ENCODE measurements at regions not wholly inside any gene's neighbourhood (a gene's known extent, or its start where the extent isn't known, plus 50 kb on each side); places are given as distances from the start of the nearest gene placed in this dataset.
"Not testable (repeated sequence)": the region's sequence is repeated elsewhere in the genome, so short reads cannot be mapped to it uniquely, and the experiment has no call there.

DNA sequence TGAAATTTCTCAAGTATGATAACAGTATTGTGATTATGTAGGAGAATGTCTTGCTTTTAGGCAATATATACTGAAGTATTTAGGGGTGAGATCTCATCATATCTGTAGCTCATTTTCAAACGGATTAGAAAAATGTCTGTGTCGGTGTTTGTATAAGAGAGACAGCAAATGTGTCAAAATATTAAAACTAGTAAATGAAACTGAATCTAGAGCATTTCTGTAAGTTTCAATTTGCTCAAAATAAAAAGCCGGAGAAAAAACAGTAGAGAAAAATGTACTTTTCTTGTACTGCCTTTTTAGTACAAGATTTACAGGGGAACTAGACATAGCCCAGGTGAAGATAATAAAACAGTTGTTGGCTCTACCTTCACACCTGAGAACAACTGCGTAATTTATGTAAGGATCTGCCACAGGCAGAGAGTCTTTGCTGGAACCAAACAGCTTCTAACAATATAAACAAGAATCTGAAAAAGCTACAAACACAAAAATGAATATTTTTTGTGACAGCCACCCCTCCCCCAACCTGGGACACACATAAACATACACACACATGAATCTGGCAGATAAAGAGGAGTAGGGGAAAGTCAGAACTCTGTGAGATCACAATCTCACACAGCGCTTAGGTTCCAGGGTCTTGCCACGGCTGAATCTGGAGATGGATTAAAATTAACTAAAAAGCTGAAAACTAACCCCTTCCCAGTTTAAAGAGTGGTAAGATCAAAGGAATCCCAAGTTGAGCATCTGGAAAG is 153.3 kb downstream of the AVL9 start (continued):
- no peak for TF ChIP-seq ZBTB33 (IDR thresholded peaks at IDR 0.05; ENCODE audit: extremely low read depth, insufficient replicate concordance, low read length)

DNA sequence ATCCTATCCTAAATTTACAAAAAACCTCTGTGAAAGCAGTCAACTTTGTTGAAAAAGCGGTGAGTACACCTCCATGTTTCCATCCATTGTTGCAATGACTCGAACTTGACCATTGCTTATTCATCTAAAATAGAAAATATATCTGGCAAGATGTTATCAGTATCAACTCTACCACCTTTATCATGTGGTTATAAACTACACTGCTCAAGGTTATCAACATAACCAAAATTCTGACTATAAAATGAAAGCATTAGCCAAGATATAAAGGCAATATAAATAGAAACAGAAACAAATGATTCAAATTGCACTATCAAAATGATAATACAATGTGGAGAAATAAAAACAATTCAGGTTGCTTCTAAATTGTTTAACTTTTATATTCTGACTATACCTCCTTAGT is 150.0 kb downstream of the AVL9 start:
- CTCF ChIA-PET: not testable (repeated sequence)

GRCh38 chr7:32643194-32643593 is 147.9 kb downstream of the AVL9 start:
- H3K27ac ChIP-seq (ENCODE audit: low read depth, low read length): no peak overlapping the region
- POLR2A ChIA-PET: no interaction called here
- no peak for TF ChIP-seq ZNF274 (IDR thresholded peaks at IDR 0.05; ENCODE audit: low read depth, low read length)
- TF ChIP-seq FOSL1 (IDR thresholded peaks at IDR 0.05; ENCODE audit: low read depth): no peak
- TF ChIP-seq, protein P1, sequence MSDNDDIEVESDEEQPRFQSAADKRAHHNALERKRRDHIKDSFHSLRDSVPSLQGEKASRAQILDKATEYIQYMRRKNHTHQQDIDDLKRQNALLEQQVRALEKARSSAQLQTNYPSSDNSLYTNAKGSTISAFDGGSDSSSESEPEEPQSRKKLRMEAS (IDR thresholded peaks at IDR 0.05): no peak
- TF ChIP-seq CTCF (IDR thresholded peaks at IDR 0.05 in 2 of 3, conservative IDR thresholded peaks at IDR 0.05 in 1 of 3; ENCODE audit: borderline replicate concordance in 1 of 3, insufficient read depth in 1 of 3, low read depth in 2 of 3, low read length in 2 of 3): no peak
- TF ChIP-seq TCF7L2 (IDR thresholded peaks at IDR 0.05; ENCODE audit: borderline replicate concordance, extremely low read depth, insufficient read depth, insufficient read length): no peak
- no peak for TF ChIP-seq CEBPB (IDR thresholded peaks at IDR 0.05; ENCODE audit: low read depth)
- no peak for TF ChIP-seq POLR2A (IDR thresholded peaks at IDR 0.05; ENCODE audit: borderline replicate concordance, extremely low read depth, insufficient read depth, insufficient read length)
- no peak for TF ChIP-seq SRF (IDR thresholded peaks at IDR 0.05; ENCODE audit: low read depth)
- TF ChIP-seq SP1 (IDR thresholded peaks at IDR 0.05; ENCODE audit: low read depth): no peak
- TF ChIP-seq ZBTB33 (IDR thresholded peaks at IDR 0.05; ENCODE audit: extremely low read depth, insufficient replicate concordance, low read length): no peak
- no peak for TF ChIP-seq POLR2AphosphoS5 (IDR thresholded peaks at IDR 0.05; ENCODE audit: low read depth, low read length)

More for the DNA sequence above, 150.0 kb downstream of the AVL9 start:
- DNase-seq (ENCODE audit: low read depth, low spot score); H3K36me3 ChIP-seq (ENCODE audit: control insufficient read depth in 1 of 2, insufficient read depth in 2 of 2, low read length in 2 of 2); H3K4me1 ChIP-seq (ENCODE audit: control insufficient read depth in 1 of 2, insufficient read depth in 2 of 2, low read length in 2 of 2); H3K79me2 ChIP-seq (ENCODE audit: insufficient read depth, low read length); H3K9me2 ChIP-seq (ENCODE audit: insufficient read depth); H3K4me3 ChIP-seq (replicated peaks in 1 of 2; ENCODE audit: low read depth in 1 of 2, low read length in 2 of 2); ATAC-seq; BruUV-seq (replicated peaks); intact Hi-C loops (cut with micrococcal nuclease); H3K9ac ChIP-seq (ENCODE audit: low read length); POLR2A ChIA-PET; H3K27me3 ChIP-seq (ENCODE audit: insufficient read depth, low read length); H3K27ac ChIP-seq (ENCODE audit: low read depth, low read length); H4K20me1 ChIP-seq (ENCODE audit: insufficient read depth); H2AFZ ChIP-seq (ENCODE audit: low read depth, low read length, poor library complexity, severe bottlenecking); H3K9me3 ChIP-seq (ENCODE audit: control insufficient read depth in 1 of 2, insufficient read depth in 1 of 2, low read depth in 1 of 2, low read length in 2 of 2); H3K4me2 ChIP-seq (ENCODE audit: low read length); RAD21 ChIA-PET (ENCODE audit: low non-redundant PET in 1 of 2, low total read pairs in 2 of 2, uncharacterized antibody in 2 of 2, unreplicated experiment in 2 of 2): not testable (repeated sequence)

More at GRCh38 chr7:32643194-32643593, 147.9 kb downstream of the AVL9 start:
- H3K27me3 ChIP-seq (ENCODE audit: insufficient read depth, low read length): no peaks in the 10 kb centered on the region
- H3K9me2 ChIP-seq (ENCODE audit: insufficient read depth): no peaks in the 10 kb centered on the region
- no peak overlapping the region for H3K9ac ChIP-seq (ENCODE audit: low read length)
- no peaks in the 10 kb centered on the region for H3K9me3 ChIP-seq (ENCODE audit: control insufficient read depth in 1 of 2, insufficient read depth in 1 of 2, low read depth in 1 of 2, low read length in 2 of 2)
- no peaks in the 10 kb centered on the region for H4K20me1 ChIP-seq (ENCODE audit: insufficient read depth)
- ATAC-seq (no peak), DNase-seq (ENCODE audit: low read depth, low spot score) (no peak)
- no TSS peak for BruUV-seq (replicated peaks)
- H3K79me2 ChIP-seq (ENCODE audit: insufficient read depth, low read length): no peaks in the 10 kb centered on the region
- CTCF ChIA-PET: no interaction called here
- RAD21 ChIA-PET (ENCODE audit: low non-redundant PET in 1 of 2, low total read pairs in 2 of 2, uncharacterized antibody in 2 of 2, unreplicated experiment in 2 of 2): no interaction called here
- H3K4me3 ChIP-seq (replicated peaks in 1 of 2; ENCODE audit: low read depth in 1 of 2, low read length in 2 of 2): no peak overlapping the region
- H2AFZ ChIP-seq (ENCODE audit: low read depth, low read length, poor library complexity, severe bottlenecking): no peak overlapping the region
- H3K4me1 ChIP-seq (ENCODE audit: control insufficient read depth in 1 of 2, insufficient read depth in 2 of 2, low read length in 2 of 2): no peaks in the 10 kb centered on the region
- H3K36me3 ChIP-seq (ENCODE audit: control insufficient read depth in 1 of 2, insufficient read depth in 2 of 2, low read length in 2 of 2): no peaks in the 10 kb centered on the region
- intact Hi-C loops (cut with micrococcal nuclease): no loop called here
- H3K4me2 ChIP-seq (ENCODE audit: low read length): no peak overlapping the region
